HG03103 (cell line): ENCODE measurements at regions not wholly inside any gene's neighbourhood (a gene's known extent, or its start where the extent isn't known, plus 50 kb on each side); places are given as distances from the start of the nearest gene placed in this dataset.
"Not testable (repeated sequence)": the region's sequence is repeated elsewhere in the genome, so short reads cannot be mapped to it uniquely, and the experiment has no call there.

Source experiments
- ATAC-seq: cut with Tn5 transposase; IDR thresholded peaks from one replicate; pipeline ENCODE4 v1.9.1; 2021; ENCODE audit warnings: low read depth; ENCODE audit not compliant: unreplicated experiment

GRCh38 chr3:182305881-182306665 is 487.2 kb upstream of the ATP11B start:
- ATAC-seq: no peak

GRCh38 chr3:182308328-182308727 is 485.0 kb upstream of the ATP11B start:
- ATAC-seq: no peak

GRCh38 chr3:182309120-182309519 is 484.2 kb upstream of the ATP11B start:
- ATAC-seq: no peak

GRCh38 chr3:182315313-182315712 is 478.0 kb upstream of the ATP11B start:
- ATAC-seq: no peak

- ATAC-seq: no peak
Measured at GRCh38 chr3:182323126-182323700, 470.1 kb upstream of the ATP11B start.

GRCh38 chr3:182323898-182324297 is 469.4 kb upstream of the ATP11B start:
- no peak for ATAC-seq

GRCh38 chr3:182325213-182325950 is 467.9 kb upstream of the ATP11B start:
- ATAC-seq: no peak

- no peak for ATAC-seq
Measured at GRCh38 chr3:182327196-182327681, 466.1 kb upstream of the ATP11B start.

- no peak for ATAC-seq
Measured at GRCh38 chr3:182330646-182331045, 462.7 kb upstream of the ATP11B start.

- ATAC-seq: no peak
Measured at GRCh38 chr3:182331341-182331740, 462.0 kb upstream of the ATP11B start.

GRCh38 chr3:182342252-182342651 is 451.1 kb upstream of the ATP11B start:
- no peak for ATAC-seq

- not testable (repeated sequence) for ATAC-seq
Measured at GRCh38 chr3:182344026-182344425, 449.3 kb upstream of the ATP11B start.

- ATAC-seq: no peak
Measured at GRCh38 chr3:182349051-182349450, 444.3 kb upstream of the ATP11B start.

- ATAC-seq: no peak
Measured at GRCh38 chr3:182349951-182350517, 443.3 kb upstream of the ATP11B start.

GRCh38 chr3:182357928-182358327 is 435.4 kb upstream of the ATP11B start:
- ATAC-seq: no peak

- no peak for ATAC-seq
Measured at GRCh38 chr3:182364323-182364722, 429.0 kb upstream of the ATP11B start.

GRCh38 chr3:182364723-182365650 is 428.3 kb upstream of the ATP11B start:
- no peak for ATAC-seq

- ATAC-seq: no peak
Measured at GRCh38 chr3:182366746-182367145, 426.6 kb upstream of the ATP11B start.

GRCh38 chr3:182369861-182370260 is 423.4 kb upstream of the ATP11B start:
- ATAC-seq: no peak

- ATAC-seq: no peak
Measured at GRCh38 chr3:182370949-182371348, 422.4 kb upstream of the ATP11B start.
